SK-N-SH (cell line): ENCODE measurements at regions not wholly inside any gene's neighbourhood (a gene's known extent, or its start where the extent isn't known, plus 50 kb on each side); places are given as distances from the start of the nearest gene placed in this dataset.

Experiments
- CTCF ChIA-PET: fragments of 300-600, 350-600 bp; formaldehyde crosslinking; extraction: SDS; loops from one replicate; lab custom pipeline; 2021; lab: Yijun Ruan, JAX
- POLR2A ChIA-PET: fragments of 350-600 bp; sonication (Branson Sonifier 250); formaldehyde crosslinking; extraction: SDS; loops from one replicate; lab custom pipeline; 2020; ENCODE audit warnings: antibody characterized with exemption, inconsistent platforms; lab: Yijun Ruan, JAX
- DNase-seq: peaks from one replicate; pipeline ENCODE4 v3.0.0; 2012
- H2AFZ ChIP-seq: fragments of 200-600 bp; sonication (generic); 2 replicates; pipeline ENCODE4 v1.8.1; 2016; ENCODE audit warnings: antibody characterized with exemption, mild to moderate bottlenecking, low read depth
- H3F3A ChIP-seq: fragments of 200-600 bp; sonication (generic); replicated peaks from 2 replicates; pipeline ENCODE3; 2016; ENCODE audit warnings: antibody characterized with exemption, mild to moderate bottlenecking; ENCODE audit not compliant: insufficient read depth
- H3K27ac ChIP-seq, 2 experiments: fragments of 200-500 bp in 1 of 2; fragments of 200-600 bp in 1 of 2; sonication (Bioruptor generic) in 1 of 2; sonication (generic), shearing (Covaris generic) in 1 of 2; 2 replicates each; pipeline versions ENCODE4 v1.5.1 to v1.6.1; 2014 to 2016; ENCODE audit warnings: low read depth in 2 of 2, inconsistent platforms in 1 of 2, low read length in 1 of 2, mild to moderate bottlenecking in 1 of 2, mixed read lengths in 1 of 2
- H3K27me3 ChIP-seq: fragments of 200-600 bp; sonication (generic), shearing (Covaris generic); 2 replicates; pipeline ENCODE4 v1.6.1; 2016; ENCODE audit warnings: mixed run types; ENCODE audit not compliant: insufficient read depth
- H3K36me3 ChIP-seq, 2 experiments: fragments of 200-500 bp in 1 of 2; fragments of 200-600 bp in 1 of 2; sonication (Bioruptor generic) in 1 of 2; sonication (generic) in 1 of 2; replicated peaks in 1 of 2; 2 replicates each; pipeline versions ENCODE3 to v1.5.1; 2014 to 2016; ENCODE audit warnings: low read length in 1 of 2, mild to moderate bottlenecking in 1 of 2; ENCODE audit not compliant: insufficient read depth in 2 of 2, control insufficient read depth in 1 of 2
- H3K4me1 ChIP-seq, 2 experiments: fragments of 200-500 bp in 1 of 2; fragments of 200-600 bp in 1 of 2; sonication (Bioruptor generic) in 1 of 2; sonication (generic), shearing (Covaris generic) in 1 of 2; 2 replicates each; pipeline versions ENCODE4 v1.5.1 to v1.6.1; 2014 to 2016; ENCODE audit warnings: low read depth in 1 of 2, low read length in 1 of 2, mixed run types in 1 of 2; ENCODE audit not compliant: insufficient read depth in 2 of 2, control insufficient read depth in 1 of 2
- H3K4me2 ChIP-seq: fragments of 200-600 bp; sonication (generic), shearing (Covaris generic); 2 replicates; pipeline ENCODE4 v1.6.1; 2017; ENCODE audit warnings: mixed run types
- H3K4me3 ChIP-seq, 2 experiments: fragments of 200-500 bp in 1 of 2; fragments of 200-600 bp in 1 of 2; sonication (Bioruptor generic) in 1 of 2; sonication (generic), shearing (Covaris generic) in 1 of 2; 2 replicates each; pipeline versions ENCODE4 v1.5.1 to v1.8.1; 2014 to 2016; ENCODE audit warnings: low read depth in 2 of 2, inconsistent platforms in 1 of 2, low read length in 1 of 2, mild to moderate bottlenecking in 1 of 2, mixed read lengths in 1 of 2, moderate library complexity in 1 of 2
- H3K79me2 ChIP-seq: fragments of 200-600 bp; sonication (generic); 2 replicates; pipeline ENCODE4 v1.8.1; 2017; ENCODE audit warnings: mild to moderate bottlenecking; ENCODE audit not compliant: insufficient read depth
- H3K9ac ChIP-seq: fragments of 200-600 bp; sonication (generic); 2 replicates; pipeline ENCODE4 v1.6.1; 2017; ENCODE audit warnings: mixed run types
- H3K9me2 ChIP-seq: fragments of 200-600 bp; sonication (generic); 2 replicates; pipeline ENCODE4 v1.6.1; 2017; ENCODE audit warnings: mixed run types
- H3K9me3 ChIP-seq: fragments of 200-600 bp; sonication (generic); 2 replicates; pipeline ENCODE4 v1.6.1; 2017; ENCODE audit warnings: mixed run types, mild to moderate bottlenecking, moderate library complexity
- H4K20me1 ChIP-seq: fragments of 200-600 bp; sonication (generic); 2 replicates; pipeline ENCODE4 v1.6.1; 2017; ENCODE audit warnings: mild to moderate bottlenecking, mixed run types; ENCODE audit not compliant: insufficient read depth
- CHD2 ChIP-seq: fragments of 150-350 bp; IDR thresholded peaks from 2 replicates; pipeline ENCODE4 v1.6.1; 2018; ENCODE audit warnings: low read length; ENCODE audit not compliant: partially characterized antibody
- EP300 ChIP-seq, 2 experiments: IDR thresholded peaks; 2 replicates each; pipeline versions ENCODE4 v1.4.0 to v1.6.1; 2012; ENCODE audit warnings: borderline replicate concordance in 1 of 2, low read depth in 1 of 2, low read length in 1 of 2
- FOSL2 ChIP-seq: IDR thresholded peaks from 2 replicates; pipeline ENCODE4 v1.4.0; 2012; ENCODE audit warnings: low read depth, mild to moderate bottlenecking, moderate library complexity, borderline replicate concordance
- FOXM1 ChIP-seq: IDR thresholded peaks from 2 replicates; pipeline ENCODE4 v1.4.0; 2012; ENCODE audit warnings: low read depth, mild to moderate bottlenecking
- GABPA ChIP-seq: IDR thresholded peaks from 2 replicates; pipeline ENCODE4 v1.4.0; 2012; ENCODE audit warnings: low read depth, mild to moderate bottlenecking
- MAX ChIP-seq: IDR thresholded peaks from 2 replicates; pipeline ENCODE4 v1.4.0; 2012; ENCODE audit warnings: low read depth
- MEF2A ChIP-seq: IDR thresholded peaks from 2 replicates; pipeline ENCODE4 v1.4.0; 2012; ENCODE audit warnings: low read depth, borderline replicate concordance
- MXI1 ChIP-seq: IDR thresholded peaks from 2 replicates; pipeline ENCODE4 v1.6.1; 2012; ENCODE audit warnings: mild to moderate bottlenecking, low read depth, low read length, improper control_type of control experiment
- NRF1 ChIP-seq: IDR thresholded peaks from 2 replicates; pipeline ENCODE4 v1.6.1; 2012; ENCODE audit warnings: low read depth, mild to moderate bottlenecking, low read length
- RAD21 ChIP-seq: IDR thresholded peaks from 2 replicates; pipeline ENCODE4 v1.6.1; 2012; ENCODE audit warnings: mild to moderate bottlenecking, low read length
- RCOR1 ChIP-seq: fragments of 150-350 bp; IDR thresholded peaks from 2 replicates; pipeline ENCODE4 v1.6.1; 2017; ENCODE audit warnings: antibody characterized with exemption, low read length
- RFX5 ChIP-seq: IDR thresholded peaks from 2 replicates; pipeline ENCODE4 v1.6.1; 2012; ENCODE audit warnings: mild to moderate bottlenecking, improper control_type of control experiment, low read length
- RXRA ChIP-seq: IDR thresholded peaks from 2 replicates; pipeline ENCODE4 v1.4.0; 2012; ENCODE audit warnings: low read depth, mild to moderate bottlenecking, borderline replicate concordance
- SIN3A ChIP-seq: IDR thresholded peaks from 2 replicates; pipeline ENCODE4 v1.6.1; 2012; ENCODE audit warnings: low read depth, mild to moderate bottlenecking, low read length, moderate library complexity, borderline replicate concordance
- SMC3 ChIP-seq: IDR thresholded peaks from 2 replicates; pipeline ENCODE4 v1.6.1; 2012; ENCODE audit warnings: low read depth, low read length, improper control_type of control experiment
- TAF1 ChIP-seq: IDR thresholded peaks from 2 replicates; pipeline ENCODE4 v1.6.1; 2012; ENCODE audit warnings: low read depth, mild to moderate bottlenecking, low read length, moderate library complexity, borderline replicate concordance
- TCF12 ChIP-seq: IDR thresholded peaks from 2 replicates; pipeline ENCODE4 v1.4.0; 2012
- USF2 ChIP-seq: fragments of 150-350 bp; IDR thresholded peaks from 2 replicates; pipeline ENCODE4 v1.6.1; 2017; ENCODE audit warnings: antibody characterized with exemption, low read length, low read depth, borderline replicate concordance
- WGBS: methylation state at CpG from one replicate; pipeline ENCODE4 v1.1.6; 2017; ENCODE audit warnings: low lambda C conversion rate; 5-methylcytosine and 5-hydroxymethylcytosine counted together
- TF ChIP-seq, protein P1 (sequence below): IDR thresholded peaks from 2 replicates; pipeline ENCODE4 v1.4.0; 2012; ENCODE audit warnings: low read depth, borderline replicate concordance
- TF ChIP-seq, protein P2 (sequence below): fragments of 150-350 bp; IDR thresholded peaks from 2 replicates; pipeline ENCODE4 v1.6.1; 2016; ENCODE audit warnings: mild to moderate bottlenecking, low read depth, low read length
- TF ChIP-seq, protein P3 (sequence below): IDR thresholded peaks from 2 replicates; pipeline ENCODE4; 2012

DNA sequence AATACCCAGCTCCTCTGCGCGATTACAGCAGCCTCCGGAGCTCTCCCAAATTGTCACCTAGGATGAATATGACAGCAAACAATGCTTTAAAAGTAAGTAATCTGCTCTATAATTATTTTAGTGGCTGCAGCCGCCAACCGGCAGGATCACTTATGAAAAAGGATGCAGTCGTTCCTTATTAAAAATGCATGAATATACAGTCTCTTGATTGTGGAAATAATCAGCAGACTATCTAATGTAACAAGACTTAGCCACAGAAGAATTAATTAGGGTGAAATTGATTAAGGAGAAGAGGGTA, 50.6 kb upstream of the CALM2 start:
- no peak for TF ChIP-seq MAX
- no peak for TF ChIP-seq USF2
- no peak for TF ChIP-seq FOXM1
- TF ChIP-seq, all 33 proteins: peak for 0
- Histone ChIP-seq H3K4me2 (no peak overlapping the region), H3K9me3 (no peaks in the 10 kb centered on the region), H3K4me1 (peaks cover 18 to 35% of the 10 kb centered on the region in 2 experiments), H3K27me3 (no peaks in the 10 kb centered on the region), H3K79me2 (no peaks in the 10 kb centered on the region), H3K27ac (peak overlapping the region in 1 of 2 experiments; percentile 71; a peak in 2 of 4 replicates), H4K20me1 (no peaks in the 10 kb centered on the region), H3K4me3 (no peak overlapping the region), H3F3A (peaks cover 9% of the 10 kb centered on the region), H3K9me2 (no peaks in the 10 kb centered on the region), H3K9ac (no peak overlapping the region), H2AFZ (no peak overlapping the region), H3K36me3 (no peaks in the 10 kb centered on the region)
- ChIA-PET CTCF (interaction anchor here (0.9 to 1.9 kb wide), 4 partner anchors 10 to 96 kb away, joined by 3 to 8 read pairs (median 5); no protein-coding TSS in a partner anchor), POLR2A (interaction anchor here (1.3 kb wide), 1 partner anchor 13 kb away, joined by 3 read pairs; no protein-coding TSS in a partner anchor)
- 96% methylated on average over 6 of the region's 6 CpGs for WGBS
- no peak for DNase-seq

GRCh38 chr2:47226132-47226922, 50.0 kb upstream of the CALM2 start:
- 84% methylated on average over 4 of the region's 4 CpGs for WGBS
- no peak overlapping the region for H3K4me3 ChIP-seq
- no peak overlapping the region for H2AFZ ChIP-seq
- TF ChIP-seq RXRA (no peak), RCOR1 (no peak), SIN3A (no peak), GABPA (no peak), RFX5 (no peak), SMC3 (no peak), TAF1 (no peak), EP300 (IDR thresholded peaks at IDR 0.05; ENCODE audit: borderline replicate concordance in 1 of 2, low read depth in 1 of 2, low read length in 1 of 2) (no peak), MEF2A (no peak), FOXM1 (no peak), FOSL2 (no peak), CHD2 (no peak), MXI1 (no peak), NRF1 (no peak), RAD21 (no peak), TCF12 (no peak)
- TF ChIP-seq, protein P1, sequence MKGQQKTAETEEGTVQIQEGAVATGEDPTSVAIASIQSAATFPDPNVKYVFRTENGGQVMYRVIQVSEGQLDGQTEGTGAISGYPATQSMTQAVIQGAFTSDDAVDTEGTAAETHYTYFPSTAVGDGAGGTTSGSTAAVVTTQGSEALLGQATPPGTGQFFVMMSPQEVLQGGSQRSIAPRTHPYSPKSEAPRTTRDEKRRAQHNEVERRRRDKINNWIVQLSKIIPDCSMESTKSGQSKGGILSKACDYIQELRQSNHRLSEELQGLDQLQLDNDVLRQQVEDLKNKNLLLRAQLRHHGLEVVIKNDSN, result no peak
- TF ChIP-seq, protein P2, sequence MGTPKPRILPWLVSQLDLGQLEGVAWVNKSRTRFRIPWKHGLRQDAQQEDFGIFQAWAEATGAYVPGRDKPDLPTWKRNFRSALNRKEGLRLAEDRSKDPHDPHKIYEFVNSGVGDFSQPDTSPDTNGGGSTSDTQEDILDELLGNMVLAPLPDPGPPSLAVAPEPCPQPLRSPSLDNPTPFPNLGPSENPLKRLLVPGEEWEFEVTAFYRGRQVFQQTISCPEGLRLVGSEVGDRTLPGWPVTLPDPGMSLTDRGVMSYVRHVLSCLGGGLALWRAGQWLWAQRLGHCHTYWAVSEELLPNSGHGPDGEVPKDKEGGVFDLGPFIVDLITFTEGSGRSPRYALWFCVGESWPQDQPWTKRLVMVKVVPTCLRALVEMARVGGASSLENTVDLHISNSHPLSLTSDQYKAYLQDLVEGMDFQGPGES, result no peak
- TF ChIP-seq, protein P3, sequence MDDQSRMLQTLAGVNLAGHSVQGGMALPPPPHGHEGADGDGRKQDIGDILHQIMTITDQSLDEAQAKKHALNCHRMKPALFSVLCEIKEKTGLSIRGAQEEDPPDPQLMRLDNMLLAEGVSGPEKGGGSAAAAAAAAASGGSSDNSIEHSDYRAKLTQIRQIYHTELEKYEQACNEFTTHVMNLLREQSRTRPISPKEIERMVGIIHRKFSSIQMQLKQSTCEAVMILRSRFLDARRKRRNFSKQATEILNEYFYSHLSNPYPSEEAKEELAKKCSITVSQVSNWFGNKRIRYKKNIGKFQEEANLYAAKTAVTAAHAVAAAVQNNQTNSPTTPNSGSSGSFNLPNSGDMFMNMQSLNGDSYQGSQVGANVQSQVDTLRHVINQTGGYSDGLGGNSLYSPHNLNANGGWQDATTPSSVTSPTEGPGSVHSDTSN, result no peak
- H4K20me1 ChIP-seq, result no peaks in the 10 kb centered on the region
- H3K79me2 ChIP-seq, result no peaks in the 10 kb centered on the region
- POLR2A ChIA-PET, result interaction anchor here (1.3 kb wide), 1 partner anchor 13 kb away, joined by 3 read pairs; no protein-coding TSS in a partner anchor
- no peaks in the 10 kb centered on the region for H3K9me3 ChIP-seq
- no peaks in the 10 kb centered on the region for H3K9me2 ChIP-seq
- H3K4me2 ChIP-seq, result 0 out of 2 replicates have a peak overlapping the region, but pooled peaks have one; percentile 57
- H3F3A ChIP-seq, result peaks cover 9% of the 10 kb centered on the region
- no peaks in the 10 kb centered on the region for H3K36me3 ChIP-seq
- no peak overlapping the region for H3K9ac ChIP-seq
- DNase-seq, result no peak
- H3K27me3 ChIP-seq, result no peaks in the 10 kb centered on the region
- peak overlapping the region in 1 of 2 experiments; percentile 71; a peak in 2 of 4 replicates for H3K27ac ChIP-seq
- H3K4me1 ChIP-seq, result peaks cover 18 to 37% of the 10 kb centered on the region in 2 experiments
- CTCF ChIA-PET, result interaction anchor here (0.7 to 1.9 kb wide), 7 partner anchors 8 to 97 kb away, joined by 3 to 8 read pairs (median 5); no protein-coding TSS in a partner anchor
